ENCODE measurements at regions not wholly inside any gene's neighbourhood (a gene's known extent, or its start where the extent isn't known, plus 50 kb on each side); places are given as distances from the start of the nearest gene placed in this dataset.

- no peak for TF ChIP-seq GATA2 (IDR thresholded peaks at IDR 0.05; ENCODE audit: low read depth, low read length)
- no peak for TF ChIP-seq GATA3 (IDR thresholded peaks at IDR 0.05; ENCODE audit: low read depth, low read length)
Observed at GRCh38 chr14:101033006-101033405, 129.5 kb upstream of the RTL1 start.
